ENCODE measurements at regions not wholly inside any gene's neighbourhood (a gene's known extent, or its start where the extent isn't known, plus 50 kb on each side); places are given as distances from the start of the nearest gene placed in this dataset.

- H3K14ac ChIP-seq (ENCODE audit: insufficient read length) = no peak overlapping the region
- H3K27ac ChIP-seq (ENCODE audit: low read depth, low read length) = peak overlapping the region; percentile 18; the same call in 1 of the 2 replicates
- POLR2A ChIA-PET (ENCODE audit: partially characterized antibody) = no interaction called here
- no peaks in the 10 kb centered on the region for H3K79me2 ChIP-seq (ENCODE audit: control insufficient read depth in 1 of 2, insufficient read depth in 2 of 2, low read length in 2 of 2)
- no peak overlapping the region for H3K23ac ChIP-seq (ENCODE audit: insufficient read length)
- H2BK12ac ChIP-seq (ENCODE audit: low read depth, low read length) = no peak overlapping the region
- H2BK20ac ChIP-seq (ENCODE audit: low read length) = no peak overlapping the region
- no peak overlapping the region for H3K56ac ChIP-seq (replicated peaks; ENCODE audit: insufficient read length, low read depth, low read length)
- H4K5ac ChIP-seq (ENCODE audit: insufficient read length, low read depth, low read length) = no peak overlapping the region
- CTCF ChIA-PET (ENCODE audit: partially characterized antibody) = interaction anchor here (0.6 to 0.8 kb wide), 2 partner anchors 122 to 141 kb away, joined by 3 read pairs; no protein-coding TSS in a partner anchor
- H3K36me3 ChIP-seq (ENCODE audit: control insufficient read depth in 2 of 4, insufficient read depth in 4 of 4, low read length in 3 of 4) = no peaks in the 10 kb centered on the region
- H3K79me1 ChIP-seq (ENCODE audit: low read depth, low read length) = no peaks in the 10 kb centered on the region
- no peaks in the 10 kb centered on the region for H3K27me3 ChIP-seq (replicated peaks in 1 of 4; ENCODE audit: control insufficient read depth in 3 of 4, extremely low read depth in 1 of 4, insufficient read depth in 3 of 4, low read length in 3 of 4)
- H3K9ac ChIP-seq (replicated peaks in 1 of 4; ENCODE audit: extremely low read depth in 1 of 4, low read depth in 3 of 4, low read length in 3 of 4) = no peak overlapping the region
- TF ChIP-seq KDM4A (IDR thresholded peaks at IDR 0.05; ENCODE audit: low read depth, low read length, severe bottlenecking) = no peak
- no peak for TF ChIP-seq RXRA (IDR thresholded peaks at IDR 0.05; ENCODE audit: insufficient read depth, low read depth, low read length)
- TF ChIP-seq, protein P1, sequence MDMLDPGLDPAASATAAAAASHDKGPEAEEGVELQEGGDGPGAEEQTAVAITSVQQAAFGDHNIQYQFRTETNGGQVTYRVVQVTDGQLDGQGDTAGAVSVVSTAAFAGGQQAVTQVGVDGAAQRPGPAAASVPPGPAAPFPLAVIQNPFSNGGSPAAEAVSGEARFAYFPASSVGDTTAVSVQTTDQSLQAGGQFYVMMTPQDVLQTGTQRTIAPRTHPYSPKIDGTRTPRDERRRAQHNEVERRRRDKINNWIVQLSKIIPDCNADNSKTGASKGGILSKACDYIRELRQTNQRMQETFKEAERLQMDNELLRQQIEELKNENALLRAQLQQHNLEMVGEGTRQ (IDR thresholded peaks at IDR 0.05; ENCODE audit: low read length) = no peak
- no peak for TF ChIP-seq RFX5 (IDR thresholded peaks at IDR 0.05; ENCODE audit: borderline replicate concordance, low read depth, low read length)
- no peak for TF ChIP-seq POLR2AphosphoS5 (IDR thresholded peaks at IDR 0.05; ENCODE audit: low read depth, low read length)
- H4K20me1 ChIP-seq (replicated peaks in 1 of 2; ENCODE audit: control insufficient read depth in 1 of 2, insufficient read depth in 2 of 2, low read length in 2 of 2) = no peaks in the 10 kb centered on the region
- H2BK15ac ChIP-seq (ENCODE audit: low read length) = no peak overlapping the region
- H3K4me2 ChIP-seq (ENCODE audit: insufficient read depth in 1 of 2, low read depth in 2 of 2, low read length in 2 of 2) = no peak overlapping the region
- no peak overlapping the region for H3K18ac ChIP-seq (ENCODE audit: extremely low read depth, low read length)
- no peak overlapping the region for H3K4me3 ChIP-seq (ENCODE audit: extremely low read depth in 1 of 4, insufficient read depth in 2 of 4, low read depth in 3 of 4, low read length in 4 of 4)
- no peak overlapping the region for H4K91ac ChIP-seq (replicated peaks; ENCODE audit: insufficient read length, low read length)
- no peaks in the 10 kb centered on the region for H3K23me2 ChIP-seq (ENCODE audit: low read depth, low read length)
- H3K4me1 ChIP-seq (replicated peaks in 1 of 4; ENCODE audit: control insufficient read depth in 3 of 4, insufficient read depth in 4 of 4, low read length in 3 of 4) = no peaks in the 10 kb centered on the region; a peak in 2 of 7 replicates
- H2AK5ac ChIP-seq (ENCODE audit: low read depth, low read length) = no peak overlapping the region
- no peaks in the 10 kb centered on the region for H3K9me3 ChIP-seq (ENCODE audit: insufficient read depth in 2 of 2, low read depth in 1 of 2, low read length in 1 of 2)
- DNase-seq (ENCODE audit: low read depth in 1 of 2, low spot score in 2 of 2) (no peak), FAIRE-seq (peak; percentile 58)
- no peak overlapping the region for H3K4ac ChIP-seq (replicated peaks; ENCODE audit: insufficient read length, low read depth, low read length)
- H4K8ac ChIP-seq (ENCODE audit: extremely low read depth, insufficient read depth, low read length) = no peak overlapping the region
- H2BK5ac ChIP-seq (ENCODE audit: low read depth, low read length) = no peak overlapping the region
- H2AFZ ChIP-seq (ENCODE audit: low read length) = no peak overlapping the region
- no peak overlapping the region for H2BK120ac ChIP-seq (replicated peaks; ENCODE audit: low read depth, low read length)
These were observed 358.4 kb downstream of the BCKDHB start for GRCh38 chr6:80464901-80465300.

Measured in H1 (cell line).